Amniotic epithelial cell (primary cell): ENCODE measurements at regions not wholly inside any gene's neighbourhood (a gene's known extent, or its start where the extent isn't known, plus 50 kb on each side); places are given as distances from the start of the nearest gene placed in this dataset.

Experiments used
- DNase-seq: peaks from one replicate; pipeline ENCODE4 v3.0.0-alpha.2; 2010; ENCODE audit warnings: low read depth

- peak; percentile 88 for DNase-seq
These were observed 75.4 kb upstream of the CLDN14 start for GRCh38 chr21:36555199-36555800.

- no peak for DNase-seq
These were observed 77.4 kb upstream of the CLDN14 start for GRCh38 chr21:36557316-36557715.

- no peak for DNase-seq
These were observed 81.1 kb upstream of the CLDN14 start for GRCh38 chr21:36560933-36561575.

- DNase-seq = peak; percentile 78
These were observed 83.5 kb upstream of the CLDN14 start for GRCh38 chr21:36563341-36563926.

GRCh38 chr21:36564647-36565046, 84.7 kb upstream of the CLDN14 start:
- DNase-seq = no peak

- DNase-seq = no peak
These were observed 85.6 kb upstream of the CLDN14 start for GRCh38 chr21:36565540-36565939.

- no peak for DNase-seq
These were observed 86.7 kb upstream of the CLDN14 start for GRCh38 chr21:36566644-36567043.

GRCh38 chr21:36567216-36567885, 87.4 kb upstream of the CLDN14 start:
- peak; percentile 74 for DNase-seq

- no peak for DNase-seq
These were observed 89.6 kb upstream of the CLDN14 start for GRCh38 chr21:36569511-36569910.

GRCh38 chr21:36571556-36571955, 91.6 kb upstream of the CLDN14 start:
- DNase-seq = no peak

- no peak for DNase-seq
These were observed 92.1 kb upstream of the CLDN14 start for GRCh38 chr21:36572039-36572438.

GRCh38 chr21:36575306-36575705, 95.4 kb upstream of the CLDN14 start:
- no peak for DNase-seq

- DNase-seq = no peak
These were observed 96.5 kb upstream of the CLDN14 start for GRCh38 chr21:36576441-36576840.

- DNase-seq = no peak
These were observed 100.0 kb upstream of the CLDN14 start for GRCh38 chr21:36579898-36580297.

GRCh38 chr21:36582271-36582670, 102.3 kb upstream of the CLDN14 start:
- no peak for DNase-seq

GRCh38 chr21:36583591-36583990, 103.7 kb upstream of the CLDN14 start:
- DNase-seq = no peak

- no peak for DNase-seq
These were observed 105.3 kb upstream of the CLDN14 start for GRCh38 chr21:36584980-36585940.

GRCh38 chr21:36587388-36587787, 107.5 kb upstream of the CLDN14 start:
- no peak for DNase-seq

- no peak for DNase-seq
These were observed 109.5 kb upstream of the SIM2 start for GRCh38 chr21:36589352-36589971.

GRCh38 chr21:36591326-36591970, 107.5 kb upstream of the SIM2 start:
- DNase-seq = no peak

- no peak for DNase-seq
These were observed 102.7 kb upstream of the SIM2 start for GRCh38 chr21:36596174-36596573.
